NCI-H345 treated with DMSO at 0.1 percent for 48 hours (cell line): ENCODE measurements at regions not wholly inside any gene's neighbourhood (a gene's known extent, or its start where the extent isn't known, plus 50 kb on each side); places are given as distances from the start of the nearest gene placed in this dataset.

Source experiments
- DNase-seq: peaks from one replicate; lab custom pipeline; 2025; ENCODE audit not compliant: unreplicated experiment; lab: John Stamatoyannopoulos, UW

GRCh38 chr17:70862295-70862694 lies 693.0 kb downstream of the KCNJ2 start:
- no peak for DNase-seq

GRCh38 chr17:70863436-70864248 lies 694.3 kb downstream of the KCNJ2 start:
- DNase-seq, result no peak

- no peak for DNase-seq
Observed at GRCh38 chr17:70865993-70866804, 696.9 kb downstream of the KCNJ2 start.

- DNase-seq, result no peak
Observed at GRCh38 chr17:70868149-70868548, 698.8 kb downstream of the KCNJ2 start.

- no peak for DNase-seq
Observed at GRCh38 chr17:70869402-70870085, 700.2 kb downstream of the KCNJ2 start.

- no peak for DNase-seq
Observed at GRCh38 chr17:70871180-70871818, 702.0 kb downstream of the KCNJ2 start.

- no peak for DNase-seq
Observed at GRCh38 chr17:70872103-70872502, 702.8 kb downstream of the KCNJ2 start.

GRCh38 chr17:70875729-70876310 lies 706.5 kb downstream of the KCNJ2 start:
- no peak for DNase-seq

- no peak for DNase-seq
Observed at GRCh38 chr17:70878879-70879278, 709.5 kb downstream of the KCNJ2 start.

- no peak for DNase-seq
Observed at GRCh38 chr17:70879401-70879800, 710.1 kb downstream of the KCNJ2 start.

- no peak for DNase-seq
Observed at GRCh38 chr17:70881093-70881492, 711.8 kb downstream of the KCNJ2 start.

- no peak for DNase-seq
Observed at GRCh38 chr17:70882504-70882903, 713.2 kb downstream of the KCNJ2 start.

- DNase-seq, result no peak
Observed at GRCh38 chr17:70886648-70887047, 717.3 kb downstream of the KCNJ2 start.

GRCh38 chr17:70888324-70888723 lies 719.0 kb downstream of the KCNJ2 start:
- no peak for DNase-seq

- DNase-seq, result no peak
Observed at GRCh38 chr17:70891306-70891705, 722.0 kb downstream of the KCNJ2 start.

GRCh38 chr17:70892527-70892926 lies 723.2 kb downstream of the KCNJ2 start:
- no peak for DNase-seq

GRCh38 chr17:70896843-70897242 lies 727.5 kb downstream of the KCNJ2 start:
- no peak for DNase-seq

GRCh38 chr17:70897446-70897845 lies 728.1 kb downstream of the KCNJ2 start:
- no peak for DNase-seq

- DNase-seq, result no peak
Observed at GRCh38 chr17:70901870-70902269, 732.5 kb downstream of the KCNJ2 start.

GRCh38 chr17:70905796-70906195 lies 736.5 kb downstream of the KCNJ2 start:
- no peak for DNase-seq

GRCh38 chr17:70906808-70907207 lies 737.5 kb downstream of the KCNJ2 start:
- no peak for DNase-seq
